NCI-H2171 (cell line): ENCODE measurements at regions not wholly inside any gene's neighbourhood (a gene's known extent, or its start where the extent isn't known, plus 50 kb on each side); places are given as distances from the start of the nearest gene placed in this dataset.
"Not testable (repeated sequence)": the region's sequence is repeated elsewhere in the genome, so short reads cannot be mapped to it uniquely, and the experiment has no call there.

ENCODE experiments used
- DNase-seq: peaks from one replicate; lab custom pipeline; 2025; lab: John Stamatoyannopoulos, UW

- DNase-seq = no peak
Observed at GRCh38 chr1:30660241-30660640, 63.1 kb downstream of the MATN1 start.

DNA sequence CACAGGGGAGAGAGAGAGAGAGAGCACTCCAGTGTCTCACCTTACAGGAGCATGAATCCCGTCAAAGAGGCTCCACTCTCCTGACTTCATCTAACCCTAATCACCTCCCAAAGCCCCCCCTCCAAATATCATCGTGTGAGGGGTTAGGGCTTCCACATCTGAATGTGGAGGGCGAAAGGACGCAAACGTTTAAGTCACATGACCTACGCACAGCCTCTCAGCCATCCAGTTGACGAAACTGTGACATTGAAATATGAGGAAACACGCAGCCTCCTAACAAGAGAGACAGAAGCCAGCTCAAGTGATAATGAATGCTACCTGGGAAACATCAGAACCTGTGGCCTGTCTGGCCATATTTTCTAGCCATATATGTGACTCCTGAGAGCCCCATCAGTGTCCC is 63.7 kb downstream of the MATN1 start:
- no peak for DNase-seq

- DNase-seq = not testable (repeated sequence)
Observed at GRCh38 chr1:30658375-30658774, 65.0 kb downstream of the MATN1 start.

DNA sequence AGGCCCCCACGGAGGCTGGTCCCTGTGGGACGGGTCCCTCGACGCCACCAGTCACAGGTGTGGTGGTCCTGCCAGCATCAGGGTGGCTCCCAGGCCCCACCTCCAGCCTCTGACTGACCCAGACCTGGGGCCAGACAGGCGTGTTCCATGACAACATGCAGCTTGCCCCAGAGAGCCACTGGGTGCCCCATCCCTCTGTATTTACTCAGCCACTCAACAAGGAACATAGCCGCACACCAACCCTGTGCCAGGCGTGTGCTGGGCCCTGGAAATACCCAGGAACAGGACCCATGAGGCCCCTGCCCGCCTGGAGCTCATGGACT is 65.4 kb downstream of the MATN1 start:
- DNase-seq = no peak

DNA sequence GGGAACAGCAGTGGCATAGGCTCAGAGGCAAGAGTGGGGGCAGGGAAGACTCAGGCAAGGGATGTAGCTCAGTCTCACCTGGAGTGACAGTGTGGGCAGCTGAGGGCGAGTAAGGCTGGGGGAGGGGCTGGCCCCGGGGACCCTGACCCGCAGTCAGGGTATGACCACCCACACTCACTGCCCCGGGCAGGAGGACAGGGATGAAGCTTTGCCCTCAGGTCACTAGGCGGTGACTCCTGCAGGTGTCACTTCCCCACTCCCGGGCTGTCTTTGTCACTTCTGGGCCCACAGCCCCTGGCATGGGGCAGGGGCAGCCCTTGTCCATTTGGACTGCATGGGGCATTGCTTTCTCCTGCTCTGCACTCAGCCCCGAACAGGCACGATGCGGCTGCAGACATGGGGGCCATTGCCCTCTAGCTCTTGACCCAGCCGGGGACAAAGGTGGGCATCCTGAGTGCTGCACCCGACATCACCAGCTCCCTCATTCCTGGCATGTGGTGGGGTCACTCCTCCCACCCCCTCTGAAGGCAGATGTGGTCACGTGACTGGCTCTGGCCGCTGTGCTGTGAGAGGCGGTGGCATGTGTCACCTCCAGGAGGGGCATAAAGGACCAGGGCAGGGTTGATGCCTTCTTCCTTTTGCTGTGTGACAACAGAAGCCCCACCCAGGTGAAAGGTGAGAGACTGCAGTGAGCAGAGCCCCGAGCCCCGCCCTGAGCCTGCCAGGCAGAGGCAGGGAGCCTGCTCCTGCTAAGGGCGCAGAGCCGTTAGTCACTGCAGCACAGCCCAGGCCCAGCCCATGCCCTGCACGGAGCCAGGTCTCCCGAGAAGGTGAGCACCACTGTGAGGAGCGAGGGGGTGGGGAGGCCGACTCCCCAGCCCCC is 66.0 kb downstream of the MATN1 start:
- DNase-seq = no peak

GRCh38 chr1:30656171-30656940 is 67.0 kb downstream of the MATN1 start:
- no peak for DNase-seq

DNA sequence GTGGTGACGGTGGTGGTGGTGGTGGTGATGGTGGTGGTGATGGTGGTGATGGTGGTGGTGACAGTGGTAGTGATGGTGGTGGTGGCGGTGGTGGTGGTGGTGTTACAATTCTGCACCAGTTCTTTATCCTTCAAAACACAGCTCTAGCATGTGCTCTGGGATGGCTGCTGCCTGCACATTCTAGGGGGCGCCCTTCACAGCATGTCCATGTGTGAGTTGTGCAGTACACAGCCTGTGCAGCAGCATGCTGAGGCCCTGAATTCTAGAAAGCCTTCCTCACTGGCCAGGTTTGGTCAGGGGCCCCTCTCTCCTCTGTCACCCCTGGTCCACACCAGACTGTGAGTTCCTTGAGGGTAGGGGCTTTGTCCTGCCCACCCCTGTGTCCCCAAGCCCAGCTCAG is 67.7 kb downstream of the MATN1 start:
- DNase-seq = no peak

DNA sequence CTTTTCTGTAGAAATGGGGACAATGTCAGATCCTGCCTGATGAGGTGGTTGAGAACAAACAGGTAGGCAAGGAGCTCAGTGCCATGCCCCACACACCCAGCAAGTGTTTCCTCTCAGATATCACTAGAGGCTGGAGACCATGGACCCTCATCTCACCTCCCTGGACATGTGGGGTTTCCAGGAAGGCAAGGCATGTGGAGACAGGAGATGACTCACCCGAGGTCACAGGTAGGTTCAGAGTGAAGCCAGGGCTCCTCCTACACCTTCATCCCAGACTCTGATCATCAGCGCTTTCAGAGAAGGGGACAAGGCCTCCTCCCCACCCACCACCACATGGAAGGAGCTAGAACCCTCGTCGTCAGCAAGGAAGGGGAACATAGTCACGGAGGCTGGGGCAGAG is 69.2 kb downstream of the MATN1 start:
- no peak for DNase-seq

DNA sequence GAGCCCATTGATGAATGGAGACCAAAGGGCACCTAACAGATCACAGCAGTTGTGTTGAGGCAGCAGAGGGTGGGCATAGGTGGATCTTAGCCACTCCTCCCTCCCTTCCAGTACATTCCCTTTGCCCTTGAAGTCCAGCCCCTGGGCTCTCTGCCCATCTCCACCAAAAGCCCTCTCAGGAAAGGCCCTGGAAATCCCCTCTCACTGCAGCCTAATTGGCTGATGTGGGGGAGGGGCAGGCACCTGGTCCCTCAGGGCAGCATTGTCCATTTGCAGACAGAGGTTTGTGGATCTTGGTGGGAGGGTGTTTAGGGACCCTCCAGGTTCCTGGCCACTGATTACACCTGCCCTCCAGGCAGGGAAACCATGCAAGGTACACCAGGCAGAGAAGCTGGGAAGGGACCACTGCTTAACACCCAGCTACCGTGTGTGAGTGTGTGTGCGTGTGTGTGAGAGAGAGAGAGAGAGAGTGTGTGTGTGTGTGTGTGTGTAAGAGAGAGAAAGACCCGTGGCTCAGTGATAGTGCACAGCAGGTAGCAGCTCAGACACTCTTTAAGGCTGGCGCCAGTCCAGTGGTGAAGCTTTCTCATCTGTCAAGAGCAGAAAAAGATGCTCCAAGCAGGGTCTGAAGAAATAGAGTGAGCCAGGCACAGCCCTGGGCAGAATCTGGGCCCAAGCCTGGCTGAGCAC is 71.1 kb downstream of the MATN1 start:
- peak; percentile 19 for DNase-seq

DNA sequence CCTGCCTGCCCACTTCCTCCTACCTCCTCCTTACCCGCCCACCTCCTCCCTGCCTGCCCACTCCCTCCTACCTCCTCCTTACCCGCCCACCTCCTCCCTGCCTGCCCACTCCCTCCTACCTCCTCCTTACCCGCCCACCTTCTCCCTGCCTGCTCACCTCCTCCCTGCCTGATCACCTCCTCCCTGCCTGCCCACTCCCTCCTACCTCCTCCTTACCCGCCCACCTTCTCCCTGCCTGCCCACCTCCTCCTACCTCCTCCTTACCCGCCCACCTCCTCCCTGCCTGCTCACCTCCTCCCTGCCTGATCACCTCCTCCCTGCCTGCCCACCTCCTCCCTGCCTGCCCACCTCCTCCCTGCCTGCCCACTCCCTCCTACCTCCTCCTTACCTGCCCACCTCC is 72.0 kb downstream of the MATN1 start:
- DNase-seq = not testable (repeated sequence)

- no peak for DNase-seq
Observed at GRCh38 chr1:30650968-30651320, 72.4 kb downstream of the MATN1 start.

DNA sequence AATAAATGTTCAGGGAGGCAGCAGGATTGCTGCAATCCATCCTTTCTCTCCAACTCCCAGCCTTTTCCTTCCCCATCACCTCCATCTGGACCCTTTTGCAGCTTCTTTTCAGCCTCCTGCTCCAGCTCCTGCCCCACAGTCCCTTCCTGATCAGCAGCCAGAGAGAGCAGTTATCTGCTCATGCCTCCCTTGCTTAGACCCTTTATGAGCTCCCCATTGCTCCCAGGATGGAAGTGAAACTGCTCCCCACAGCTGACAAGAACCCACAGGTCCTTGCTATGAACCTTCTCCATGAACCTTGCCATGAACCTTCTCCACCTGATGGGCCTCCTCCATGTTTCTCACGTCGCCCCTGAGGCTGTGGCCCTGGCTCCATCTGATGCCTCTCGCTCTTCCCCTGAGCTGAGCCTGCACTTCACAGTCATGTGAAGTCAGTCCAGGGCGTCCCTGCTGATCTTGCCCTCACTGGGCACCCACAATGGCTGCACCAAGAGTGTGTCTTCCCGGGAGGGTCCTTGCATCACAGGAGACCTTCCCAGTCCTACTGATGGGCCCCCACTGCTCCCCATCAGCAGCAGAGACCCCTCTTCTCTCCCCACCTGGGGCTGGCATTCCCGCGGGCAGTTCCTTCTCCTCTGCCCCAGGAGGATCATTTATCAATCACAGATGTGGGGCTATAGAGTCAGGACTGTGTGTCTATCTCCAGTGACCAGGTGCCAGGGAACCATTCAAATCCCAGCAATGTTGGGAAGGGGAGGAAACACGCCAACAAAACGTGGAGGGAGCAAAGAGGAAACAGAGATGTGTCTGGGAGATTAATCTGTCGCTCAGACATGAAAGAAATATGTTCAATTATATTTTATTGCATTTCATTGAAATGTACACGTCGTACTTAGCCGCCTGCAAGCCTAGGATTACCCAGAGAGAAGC is 73.1 kb downstream of the MATN1 start:
- DNase-seq = no peak

DNA sequence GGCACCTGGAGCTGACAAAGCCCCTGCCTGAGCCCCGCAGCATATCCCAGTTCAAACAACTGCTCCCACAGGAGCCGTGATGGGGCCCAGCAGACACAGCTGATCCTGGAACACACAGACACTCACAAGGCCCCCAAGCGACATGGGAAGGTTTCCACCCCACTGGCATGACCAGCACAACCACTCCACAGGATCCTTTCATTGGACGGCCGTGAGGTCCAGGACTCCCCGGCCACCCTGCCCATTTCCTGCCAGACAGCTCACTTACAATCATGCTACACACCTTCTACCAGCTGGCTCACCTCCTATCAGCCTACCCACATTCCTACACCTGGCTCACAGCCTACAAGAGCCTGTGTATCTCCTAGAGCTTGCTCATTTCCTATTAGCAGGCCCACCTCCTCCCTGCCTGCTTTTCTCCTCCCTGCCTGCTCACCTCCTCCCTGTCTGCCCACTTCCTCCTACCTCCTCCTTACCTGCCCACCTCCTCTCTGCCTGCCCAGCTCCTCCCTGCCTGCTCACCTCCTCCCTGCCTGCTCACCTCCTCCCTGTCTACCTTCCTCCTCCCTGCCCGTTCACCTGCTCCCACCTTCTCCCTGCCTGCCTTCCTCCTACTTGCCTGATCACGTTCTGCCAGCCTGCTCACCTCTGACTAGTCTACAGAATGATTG is 73.9 kb downstream of the MATN1 start:
- DNase-seq = no peak

DNA sequence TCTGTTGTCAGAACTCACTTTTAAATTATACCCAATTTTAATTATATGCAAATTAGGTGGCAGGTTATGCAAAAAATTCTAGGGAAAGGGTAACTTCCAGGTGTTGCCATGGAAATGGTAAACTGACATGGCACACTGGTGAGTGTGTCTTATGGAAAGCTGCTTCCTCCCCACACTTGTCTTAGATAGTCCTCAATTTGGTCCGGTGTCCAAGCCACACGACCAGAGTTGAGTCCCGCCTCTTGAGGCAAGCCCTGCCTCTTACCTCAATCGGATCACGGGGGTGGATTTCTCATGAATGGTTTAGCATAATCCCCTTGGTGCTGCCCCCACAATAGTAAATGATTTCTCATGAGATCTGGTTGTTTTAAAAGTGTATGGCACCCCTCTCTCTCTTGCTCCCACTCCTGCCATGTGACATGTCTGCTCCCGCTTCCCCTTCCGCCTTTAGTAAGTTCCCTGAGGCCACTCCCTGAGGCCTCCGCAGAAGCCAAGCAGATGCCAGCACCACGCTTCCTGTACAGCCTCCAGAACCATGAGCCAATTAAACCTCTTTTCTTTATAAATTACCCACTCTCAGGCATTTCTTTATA is 74.9 kb downstream of the MATN1 start:
- DNase-seq = no peak

GRCh38 chr1:30645807-30646206 is 77.6 kb downstream of the MATN1 start:
- no peak for DNase-seq

DNA sequence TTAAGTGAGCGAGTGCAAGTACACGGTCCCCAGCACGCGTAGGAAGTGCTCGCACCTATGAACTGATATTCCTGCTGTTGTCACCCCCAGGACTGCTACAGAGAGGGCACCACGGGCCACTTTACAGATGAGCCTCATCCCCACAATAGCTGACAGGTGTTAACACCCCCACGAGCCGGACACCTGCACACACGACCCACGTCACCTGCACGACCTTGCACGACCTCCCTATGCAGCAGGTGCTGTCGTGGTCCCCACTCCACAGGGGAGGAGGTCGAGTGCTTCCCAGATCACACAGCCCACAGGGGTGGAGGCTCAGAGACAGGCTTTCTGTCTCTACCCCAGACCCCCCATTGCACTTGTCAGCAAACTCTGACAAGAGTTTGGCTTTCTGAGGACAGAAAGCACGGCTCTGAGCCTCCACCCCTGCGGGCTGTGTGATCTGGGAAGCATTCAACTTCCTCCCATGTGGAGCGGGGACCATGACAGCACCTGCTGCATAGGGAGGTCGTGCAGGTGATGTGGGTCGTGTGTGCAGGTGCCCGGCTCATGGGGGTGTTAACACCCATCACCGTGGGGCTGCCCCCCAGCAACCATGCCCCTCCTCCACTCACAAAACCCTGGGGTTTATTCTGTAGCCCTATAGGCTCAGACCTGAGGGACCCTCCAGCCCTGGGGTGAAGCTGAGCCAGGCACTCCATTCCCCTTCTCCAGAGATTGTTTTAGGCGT is 80.8 kb downstream of the MATN1 start:
- DNase-seq = no peak

GRCh38 chr1:30641572-30642353 is 81.6 kb downstream of the MATN1 start:
- no peak for DNase-seq

GRCh38 chr1:30639881-30640452 is 83.4 kb downstream of the MATN1 start:
- peak; percentile 35 for DNase-seq

- DNase-seq = no peak
Observed at GRCh38 chr1:30638811-30639210, 84.6 kb downstream of the MATN1 start.
